MCF 10A (cell line): ENCODE measurements at regions not wholly inside any gene's neighbourhood (a gene's known extent, or its start where the extent isn't known, plus 50 kb on each side); places are given as distances from the start of the nearest gene placed in this dataset.

Experiments
- BruUV-seq: library from RNA; stranded (reverse); fragments of 400-500 nt; replicated peaks from 2 replicates; lab custom pipeline; 2021; lab: Mats Ljungman, UMichigan
- CTCF ChIA-PET: fragments of 300-600 bp; sonication (Branson Sonifier 250); formaldehyde crosslinking; extraction: SDS; loops from one replicate; lab custom pipeline; 2021; ENCODE audit warnings: antibody characterized with exemption, inconsistent platforms; lab: Yijun Ruan, JAX
- POLR2A ChIA-PET: fragments of 300-600, 350-650 bp; sonication (Branson Sonifier 250); formaldehyde crosslinking; extraction: SDS; loops from one replicate; lab custom pipeline; 2020; ENCODE audit warnings: antibody characterized with exemption, inconsistent platforms; lab: Yijun Ruan, JAX
- DNase-seq: peaks from one replicate; pipeline ENCODE4 v3.0.0-alpha.2; 2018; ENCODE audit not compliant: unreplicated experiment
- H3K27ac Mint-ChIP-seq: one replicate; pipeline ENCODE4 v1.8.0; 2022; ENCODE audit warnings: mild to moderate bottlenecking, low read depth, mixed read lengths; ENCODE audit not compliant: unreplicated experiment
- H3K27me3 Mint-ChIP-seq: one replicate; pipeline ENCODE4 v1.8.0; 2022; ENCODE audit warnings: mixed read lengths; ENCODE audit not compliant: insufficient read depth, unreplicated experiment
- H3K36me3 Mint-ChIP-seq: one replicate; pipeline ENCODE4 v1.8.0; 2022; ENCODE audit warnings: mild to moderate bottlenecking, moderate library complexity, mixed read lengths; ENCODE audit not compliant: insufficient read depth, unreplicated experiment
- H3K4me1 Mint-ChIP-seq: one replicate; pipeline ENCODE4 v1.8.0; 2022; ENCODE audit warnings: mixed read lengths; ENCODE audit not compliant: insufficient read depth, unreplicated experiment
- H3K4me3 Mint-ChIP-seq: one replicate; pipeline ENCODE4 v1.8.0; 2022; ENCODE audit warnings: mild to moderate bottlenecking, moderate library complexity, mixed read lengths; ENCODE audit not compliant: unreplicated experiment
- H3K9me3 Mint-ChIP-seq: one replicate; pipeline ENCODE4 v1.8.0; 2022; ENCODE audit warnings: mixed read lengths; ENCODE audit not compliant: unreplicated experiment
- CTCF ChIP-seq: fragments of 200-600 bp; IDR thresholded peaks from one replicate; pipeline ENCODE4 v1.8.0; 2022; ENCODE audit warnings: antibody characterized with exemption, mild to moderate bottlenecking; ENCODE audit not compliant: unreplicated experiment
- intact Hi-C: fragments of 100-400 bp; cut with micrococcal nuclease; formaldehyde crosslinking; loops from 2 replicates; pipeline ENCODE4 v1.14.1; 2022

DNA sequence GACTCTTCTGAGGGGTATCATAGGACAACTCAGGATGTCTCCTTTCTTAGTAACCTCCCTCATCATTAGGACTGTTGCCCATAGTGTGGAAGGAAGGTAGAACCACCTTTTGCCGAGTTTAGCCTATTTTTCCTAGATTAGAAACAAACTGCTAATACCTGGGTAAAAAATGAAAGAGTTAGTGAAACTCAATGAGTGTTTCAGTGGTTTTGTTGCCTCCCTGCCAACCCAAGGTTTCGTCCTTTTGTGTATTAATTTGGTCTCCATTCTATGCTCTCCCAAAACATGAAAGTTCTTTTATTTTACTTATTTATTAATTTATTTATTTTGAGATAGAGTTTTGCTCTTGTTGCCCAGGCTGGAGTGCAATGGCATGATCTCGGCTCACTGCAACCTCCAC lies 174.9 kb upstream of the KCNJ16 start:
- ChIA-PET POLR2A (interaction anchor here (0.7 kb wide), 1 partner anchor 190 kb away, joined by 3 read pairs; no protein-coding TSS in a partner anchor), CTCF (no interaction called here)
- no peaks in the 10 kb centered on the region for H3K36me3 Mint-ChIP-seq
- no TSS peak for BruUV-seq
- H3K4me1 Mint-ChIP-seq, result peaks cover 9% of the 10 kb centered on the region
- H3K27me3 Mint-ChIP-seq, result no peaks in the 10 kb centered on the region
- no peak overlapping the region for H3K27ac Mint-ChIP-seq
- no peak overlapping the region for H3K4me3 Mint-ChIP-seq
- no peak for TF ChIP-seq CTCF
- DNase-seq, result no peak
- intact Hi-C loops, result no loop called here
- no peaks in the 10 kb centered on the region for H3K9me3 Mint-ChIP-seq

- H3K9me3 Mint-ChIP-seq, result no peaks in the 10 kb centered on the region
- TF ChIP-seq CTCF, result no peak
- no peaks in the 10 kb centered on the region for H3K36me3 Mint-ChIP-seq
- POLR2A ChIA-PET, result interaction anchor here (0.6 kb wide), 1 partner anchor 18 kb away, joined by 3 read pairs; no protein-coding TSS in a partner anchor
- CTCF ChIA-PET, result no interaction called here
- no peak overlapping the region for H3K4me3 Mint-ChIP-seq
- DNase-seq, result no peak
- H3K27me3 Mint-ChIP-seq, result no peaks in the 10 kb centered on the region
- intact Hi-C loops, result no loop called here
- H3K27ac Mint-ChIP-seq, result no peak overlapping the region
- no TSS peak for BruUV-seq
- H3K4me1 Mint-ChIP-seq, result peaks cover 9% of the 10 kb centered on the region
Measured at GRCh38 chr17:69900829-69901228, 174.2 kb upstream of the KCNJ16 start.

DNA sequence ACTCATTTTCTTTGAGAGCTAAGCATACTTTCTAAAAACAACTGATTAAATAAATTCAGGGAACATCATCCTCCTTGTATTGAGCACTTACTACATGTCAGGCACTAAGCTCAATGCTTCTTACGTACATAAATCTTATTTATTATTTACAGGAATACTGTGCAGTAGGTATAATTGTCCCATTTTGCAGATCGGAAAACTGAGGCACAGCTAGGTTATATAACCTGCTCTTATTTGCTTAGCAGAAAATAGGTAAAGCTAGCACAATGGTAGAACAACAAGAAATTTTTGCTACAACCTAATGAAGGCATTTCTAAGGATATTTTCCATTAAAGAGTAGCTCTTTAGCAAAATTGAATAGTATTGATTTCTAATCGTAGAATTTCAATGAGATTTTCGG lies 168.7 kb upstream of the KCNJ16 start:
- H3K27ac Mint-ChIP-seq, result no peak overlapping the region
- H3K4me1 Mint-ChIP-seq, result no peaks in the 10 kb centered on the region
- BruUV-seq, result no TSS peak
- no peak overlapping the region for H3K4me3 Mint-ChIP-seq
- CTCF ChIA-PET, result no interaction called here
- DNase-seq, result no peak
- H3K9me3 Mint-ChIP-seq, result no peaks in the 10 kb centered on the region
- intact Hi-C loops, result no loop called here
- POLR2A ChIA-PET, result no interaction called here
- no peaks in the 10 kb centered on the region for H3K36me3 Mint-ChIP-seq
- no peaks in the 10 kb centered on the region for H3K27me3 Mint-ChIP-seq
- TF ChIP-seq CTCF, result no peak

GRCh38 chr17:69907132-69907847 lies 167.7 kb upstream of the KCNJ16 start:
- Mint-ChIP-seq H3K4me1 (no peaks in the 10 kb centered on the region), H3K9me3 (no peaks in the 10 kb centered on the region), H3K27me3 (no peaks in the 10 kb centered on the region), H3K36me3 (no peaks in the 10 kb centered on the region), H3K4me3 (no peak overlapping the region), H3K27ac (no peak overlapping the region)
- intact Hi-C loops, result no loop called here
- ChIA-PET CTCF (interaction anchor here (0.6 kb wide), 3 partner anchors 278 to 1619 kb away, joined by 3 to 4 read pairs (median 3); no protein-coding TSS in a partner anchor), POLR2A (no interaction called here)
- no peak for DNase-seq
- no TSS peak for BruUV-seq
- TF ChIP-seq CTCF, result no peak
